ENCODE measurements at regions not wholly inside any gene's neighbourhood (a gene's known extent, or its start where the extent isn't known, plus 50 kb on each side); places are given as distances from the start of the nearest gene placed in this dataset.

GRCh38 chr6:14743474-14744211 lies 502.2 kb upstream of the JARID2 start:
- TF ChIP-seq, protein P1, sequence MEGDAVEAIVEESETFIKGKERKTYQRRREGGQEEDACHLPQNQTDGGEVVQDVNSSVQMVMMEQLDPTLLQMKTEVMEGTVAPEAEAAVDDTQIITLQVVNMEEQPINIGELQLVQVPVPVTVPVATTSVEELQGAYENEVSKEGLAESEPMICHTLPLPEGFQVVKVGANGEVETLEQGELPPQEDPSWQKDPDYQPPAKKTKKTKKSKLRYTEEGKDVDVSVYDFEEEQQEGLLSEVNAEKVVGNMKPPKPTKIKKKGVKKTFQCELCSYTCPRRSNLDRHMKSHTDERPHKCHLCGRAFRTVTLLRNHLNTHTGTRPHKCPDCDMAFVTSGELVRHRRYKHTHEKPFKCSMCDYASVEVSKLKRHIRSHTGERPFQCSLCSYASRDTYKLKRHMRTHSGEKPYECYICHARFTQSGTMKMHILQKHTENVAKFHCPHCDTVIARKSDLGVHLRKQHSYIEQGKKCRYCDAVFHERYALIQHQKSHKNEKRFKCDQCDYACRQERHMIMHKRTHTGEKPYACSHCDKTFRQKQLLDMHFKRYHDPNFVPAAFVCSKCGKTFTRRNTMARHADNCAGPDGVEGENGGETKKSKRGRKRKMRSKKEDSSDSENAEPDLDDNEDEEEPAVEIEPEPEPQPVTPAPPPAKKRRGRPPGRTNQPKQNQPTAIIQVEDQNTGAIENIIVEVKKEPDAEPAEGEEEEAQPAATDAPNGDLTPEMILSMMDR (IDR thresholded peaks at IDR 0.05) = no peak
- no peak for TF ChIP-seq POLR2A (IDR thresholded peaks at IDR 0.05)

All from sigmoid colon (tissue), 3 donors.